Fibroblast of lung (primary cell): ENCODE measurements at regions not wholly inside any gene's neighbourhood (a gene's known extent, or its start where the extent isn't known, plus 50 kb on each side); places are given as distances from the start of the nearest gene placed in this dataset.

Source experiments
- CTCF ChIP-seq, 2 donors: IDR thresholded peaks in 1 of 2; conservative IDR thresholded peaks in 1 of 2; 1 replicate in 1 of 2; 2 replicates in 1 of 2; pipeline ENCODE4 v1.5.1; 2011 to 2012; ENCODE audit warnings: low read length in 2 of 2, control low read depth in 1 of 2, inconsistent platforms in 1 of 2, low read depth in 1 of 2, mild to moderate bottlenecking in 1 of 2
- EZH2 ChIP-seq: IDR thresholded peaks from 2 replicates; pipeline ENCODE4 v1.5.1; 2012; ENCODE audit warnings: low read length, control low read depth, mild to moderate bottlenecking; ENCODE audit errors: missing control alignments

GRCh38 chr6:113719064-113719463 lies 138.1 kb upstream of the MARCKS start:
- TF ChIP-seq CTCF (conservative IDR thresholded peaks at IDR 0.05 in 1 of 2, IDR thresholded peaks at IDR 0.05 in 1 of 2; ENCODE audit: low read depth in 1 of 2, low read length in 2 of 2) (no peak), EZH2 (no peak)
